ENCODE measurements at regions not wholly inside any gene's neighbourhood (a gene's known extent, or its start where the extent isn't known, plus 50 kb on each side); places are given as distances from the start of the nearest gene placed in this dataset.

DNA sequence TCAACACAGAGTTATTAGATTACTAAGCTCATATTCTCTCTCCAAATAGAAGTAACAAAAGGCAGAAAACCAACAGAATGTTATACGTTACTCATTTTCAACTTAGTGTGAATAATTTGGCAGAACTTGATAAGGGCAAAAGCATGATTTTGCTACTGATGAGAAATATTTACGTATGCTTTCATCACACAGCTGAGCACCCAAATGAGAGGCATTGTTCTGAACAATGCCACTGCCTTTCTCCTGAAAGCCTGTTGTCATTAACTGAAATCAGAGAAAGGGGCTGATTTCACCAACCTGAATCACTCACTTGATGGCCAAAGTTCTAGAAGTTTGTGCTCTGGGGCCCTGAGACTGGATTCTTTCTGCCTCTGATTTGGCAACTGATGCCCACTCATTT, 367.5 kb upstream of the PTGER4 start:
- H3K27me3 ChIP-seq (ENCODE audit: control insufficient read depth, insufficient read depth, low read length): no peaks in the 10 kb centered on the region
- no peak overlapping the region for H3K4me2 ChIP-seq (ENCODE audit: extremely low read depth, insufficient read depth, low read length)
- DNase-seq (ENCODE audit: low read depth in 2 of 2): no peak
- H2AFZ ChIP-seq (ENCODE audit: low read length): no peak overlapping the region
- H4K20me1 ChIP-seq (ENCODE audit: control insufficient read depth, extremely low read depth, insufficient read depth, low read length): no peaks in the 10 kb centered on the region
- no peaks in the 10 kb centered on the region for H3K9me3 ChIP-seq (ENCODE audit: control insufficient read depth, insufficient read depth, low read depth, low read length)
- H3K36me3 ChIP-seq (ENCODE audit: control insufficient read depth, insufficient read depth, low read length): no peaks in the 10 kb centered on the region
- no peak overlapping the region for H3K4me3 ChIP-seq (replicated peaks in 1 of 4; ENCODE audit: control extremely low read depth in 1 of 4, insufficient read depth in 1 of 4, low read depth in 3 of 4, low read length in 4 of 4)
- H3K27ac ChIP-seq (ENCODE audit: insufficient read depth, low read length): no peak overlapping the region
- H3K9ac ChIP-seq (ENCODE audit: insufficient read depth, low read length): no peak overlapping the region
- TF ChIP-seq EZH2 (IDR thresholded peaks at IDR 0.05; ENCODE audit: low read length, missing control alignments): no peak
- TF ChIP-seq, protein P1, sequence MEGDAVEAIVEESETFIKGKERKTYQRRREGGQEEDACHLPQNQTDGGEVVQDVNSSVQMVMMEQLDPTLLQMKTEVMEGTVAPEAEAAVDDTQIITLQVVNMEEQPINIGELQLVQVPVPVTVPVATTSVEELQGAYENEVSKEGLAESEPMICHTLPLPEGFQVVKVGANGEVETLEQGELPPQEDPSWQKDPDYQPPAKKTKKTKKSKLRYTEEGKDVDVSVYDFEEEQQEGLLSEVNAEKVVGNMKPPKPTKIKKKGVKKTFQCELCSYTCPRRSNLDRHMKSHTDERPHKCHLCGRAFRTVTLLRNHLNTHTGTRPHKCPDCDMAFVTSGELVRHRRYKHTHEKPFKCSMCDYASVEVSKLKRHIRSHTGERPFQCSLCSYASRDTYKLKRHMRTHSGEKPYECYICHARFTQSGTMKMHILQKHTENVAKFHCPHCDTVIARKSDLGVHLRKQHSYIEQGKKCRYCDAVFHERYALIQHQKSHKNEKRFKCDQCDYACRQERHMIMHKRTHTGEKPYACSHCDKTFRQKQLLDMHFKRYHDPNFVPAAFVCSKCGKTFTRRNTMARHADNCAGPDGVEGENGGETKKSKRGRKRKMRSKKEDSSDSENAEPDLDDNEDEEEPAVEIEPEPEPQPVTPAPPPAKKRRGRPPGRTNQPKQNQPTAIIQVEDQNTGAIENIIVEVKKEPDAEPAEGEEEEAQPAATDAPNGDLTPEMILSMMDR (conservative IDR thresholded peaks at IDR 0.05 in 1 of 2, IDR thresholded peaks at IDR 0.05 in 1 of 2; ENCODE audit: low read depth in 1 of 2, low read length in 2 of 2): no peak
- H3K4me1 ChIP-seq (ENCODE audit: control insufficient read depth, extremely low read depth, insufficient read depth, low read length): no peaks in the 10 kb centered on the region
- H3K79me2 ChIP-seq (ENCODE audit: control insufficient read depth, insufficient read depth, low read length): no peaks in the 10 kb centered on the region

DNA sequence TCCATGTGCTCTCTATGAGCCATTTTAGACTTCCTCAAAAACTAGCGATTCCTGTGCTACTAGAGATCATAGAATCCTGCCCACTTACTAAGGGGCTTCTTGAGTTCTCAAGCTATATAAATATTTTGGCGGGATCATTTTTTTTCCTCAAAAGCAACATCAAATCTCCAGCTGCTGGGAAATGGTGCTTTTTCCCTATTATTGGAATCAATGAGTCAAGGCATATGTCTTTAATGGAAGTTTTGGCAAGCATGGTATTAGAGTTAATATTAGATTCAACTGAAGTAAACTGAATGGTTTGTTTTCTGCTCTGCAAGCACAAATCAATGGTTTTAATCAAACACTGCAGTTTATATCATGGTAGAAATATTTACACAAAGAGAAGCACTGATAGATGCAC, 369.9 kb upstream of the PTGER4 start:
- no peaks in the 10 kb centered on the region for H3K4me1 ChIP-seq (ENCODE audit: control insufficient read depth, extremely low read depth, insufficient read depth, low read length)
- no peak overlapping the region for H3K4me2 ChIP-seq (ENCODE audit: extremely low read depth, insufficient read depth, low read length)

DNA sequence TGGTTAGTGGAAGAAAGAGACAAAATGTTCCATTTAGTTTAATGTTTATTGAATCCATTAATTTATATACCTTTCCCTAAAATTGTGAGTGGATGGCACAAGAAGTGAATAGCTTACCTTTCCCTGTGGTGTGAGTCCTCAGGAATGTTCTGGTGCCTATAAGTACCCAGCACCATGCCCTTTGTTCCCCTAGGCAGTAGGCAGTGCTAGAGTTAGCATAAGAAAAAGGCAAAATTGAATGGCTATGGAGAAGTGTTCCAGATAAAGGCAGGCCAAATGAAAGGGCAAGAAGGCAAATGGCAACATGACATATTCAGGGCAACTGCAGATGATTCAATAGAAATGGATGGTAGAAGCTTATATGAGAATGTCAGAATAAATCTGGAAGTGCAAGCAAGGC, 370.8 kb upstream of the PTGER4 start:
- no peaks in the 10 kb centered on the region for H4K20me1 ChIP-seq (ENCODE audit: control insufficient read depth, extremely low read depth, insufficient read depth, low read length)
- H3K27me3 ChIP-seq (ENCODE audit: control insufficient read depth, insufficient read depth, low read length): no peaks in the 10 kb centered on the region
- no peak overlapping the region for H2AFZ ChIP-seq (ENCODE audit: low read length)
- H3K27ac ChIP-seq (ENCODE audit: insufficient read depth, low read length): no peak overlapping the region
- H3K79me2 ChIP-seq (ENCODE audit: control insufficient read depth, insufficient read depth, low read length): no peaks in the 10 kb centered on the region
- no peak overlapping the region for H3K9ac ChIP-seq (ENCODE audit: insufficient read depth, low read length)
- H3K9me3 ChIP-seq (ENCODE audit: control insufficient read depth, insufficient read depth, low read depth, low read length): no peaks in the 10 kb centered on the region
- H3K36me3 ChIP-seq (ENCODE audit: control insufficient read depth, insufficient read depth, low read length): no peaks in the 10 kb centered on the region
- H3K4me2 ChIP-seq (ENCODE audit: extremely low read depth, insufficient read depth, low read length): no peak overlapping the region
- no peak overlapping the region for H3K4me3 ChIP-seq (replicated peaks in 1 of 4; ENCODE audit: control extremely low read depth in 1 of 4, insufficient read depth in 1 of 4, low read depth in 3 of 4, low read length in 4 of 4)
- no peaks in the 10 kb centered on the region for H3K4me1 ChIP-seq (ENCODE audit: control insufficient read depth, extremely low read depth, insufficient read depth, low read length)
- TF ChIP-seq EZH2 (IDR thresholded peaks at IDR 0.05; ENCODE audit: low read length, missing control alignments): no peak
- TF ChIP-seq, protein P1 (conservative IDR thresholded peaks at IDR 0.05 in 1 of 2, IDR thresholded peaks at IDR 0.05 in 1 of 2; ENCODE audit: low read depth in 1 of 2, low read length in 2 of 2): no peak
- DNase-seq (ENCODE audit: low read depth in 2 of 2): no peak

More for the DNA sequence above, 369.9 kb upstream of the PTGER4 start:
- no peak overlapping the region for H3K27ac ChIP-seq (ENCODE audit: insufficient read depth, low read length)
- no peaks in the 10 kb centered on the region for H3K27me3 ChIP-seq (ENCODE audit: control insufficient read depth, insufficient read depth, low read length)
- DNase-seq (ENCODE audit: low read depth in 2 of 2): no peak
- no peaks in the 10 kb centered on the region for H3K36me3 ChIP-seq (ENCODE audit: control insufficient read depth, insufficient read depth, low read length)
- no peak overlapping the region for H2AFZ ChIP-seq (ENCODE audit: low read length)
- no peaks in the 10 kb centered on the region for H4K20me1 ChIP-seq (ENCODE audit: control insufficient read depth, extremely low read depth, insufficient read depth, low read length)
- TF ChIP-seq, protein P1 (conservative IDR thresholded peaks at IDR 0.05 in 1 of 2, IDR thresholded peaks at IDR 0.05 in 1 of 2; ENCODE audit: low read depth in 1 of 2, low read length in 2 of 2): no peak
- no peak for TF ChIP-seq EZH2 (IDR thresholded peaks at IDR 0.05; ENCODE audit: low read length, missing control alignments)
- no peaks in the 10 kb centered on the region for H3K79me2 ChIP-seq (ENCODE audit: control insufficient read depth, insufficient read depth, low read length)
- no peak overlapping the region for H3K4me3 ChIP-seq (replicated peaks in 1 of 4; ENCODE audit: control extremely low read depth in 1 of 4, insufficient read depth in 1 of 4, low read depth in 3 of 4, low read length in 4 of 4)
- H3K9ac ChIP-seq (ENCODE audit: insufficient read depth, low read length): no peak overlapping the region
- H3K9me3 ChIP-seq (ENCODE audit: control insufficient read depth, insufficient read depth, low read depth, low read length): no peaks in the 10 kb centered on the region

All from fibroblast of lung (primary cell).